ENCODE measurements at regions not wholly inside any gene's neighbourhood (a gene's known extent, or its start where the extent isn't known, plus 50 kb on each side); places are given as distances from the start of the nearest gene placed in this dataset.

DNA sequence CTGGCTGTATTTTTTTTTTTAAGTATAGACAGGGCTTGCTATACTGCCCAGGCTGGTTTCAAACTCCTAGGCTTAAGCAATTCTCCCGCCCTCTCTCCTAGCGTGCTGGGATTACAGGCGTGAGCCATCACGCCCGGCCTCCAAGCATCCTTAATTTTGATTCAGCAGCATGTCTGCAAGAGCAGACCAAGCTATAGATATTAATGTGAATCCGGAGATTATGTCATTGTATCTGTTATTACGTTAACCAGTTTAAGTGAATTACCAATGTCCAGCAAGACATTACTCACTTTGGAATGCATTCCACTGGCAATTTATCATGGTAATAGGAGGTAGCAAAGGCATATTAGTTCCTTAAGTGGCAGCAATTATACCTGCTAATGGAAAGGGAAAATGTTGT lies 179.7 kb downstream of the CHRM3 start:
- no peak for DNase-seq
- Histone ChIP-seq H3K27me3 (replicated peaks) (no peaks in the 10 kb centered on the region), H3K27ac (no peak overlapping the region), H3K4me3 (ENCODE audit: low read depth, low read length) (no peak overlapping the region), H3K36me3 (replicated peaks) (no peaks in the 10 kb centered on the region)
- TF ChIP-seq, protein P1, sequence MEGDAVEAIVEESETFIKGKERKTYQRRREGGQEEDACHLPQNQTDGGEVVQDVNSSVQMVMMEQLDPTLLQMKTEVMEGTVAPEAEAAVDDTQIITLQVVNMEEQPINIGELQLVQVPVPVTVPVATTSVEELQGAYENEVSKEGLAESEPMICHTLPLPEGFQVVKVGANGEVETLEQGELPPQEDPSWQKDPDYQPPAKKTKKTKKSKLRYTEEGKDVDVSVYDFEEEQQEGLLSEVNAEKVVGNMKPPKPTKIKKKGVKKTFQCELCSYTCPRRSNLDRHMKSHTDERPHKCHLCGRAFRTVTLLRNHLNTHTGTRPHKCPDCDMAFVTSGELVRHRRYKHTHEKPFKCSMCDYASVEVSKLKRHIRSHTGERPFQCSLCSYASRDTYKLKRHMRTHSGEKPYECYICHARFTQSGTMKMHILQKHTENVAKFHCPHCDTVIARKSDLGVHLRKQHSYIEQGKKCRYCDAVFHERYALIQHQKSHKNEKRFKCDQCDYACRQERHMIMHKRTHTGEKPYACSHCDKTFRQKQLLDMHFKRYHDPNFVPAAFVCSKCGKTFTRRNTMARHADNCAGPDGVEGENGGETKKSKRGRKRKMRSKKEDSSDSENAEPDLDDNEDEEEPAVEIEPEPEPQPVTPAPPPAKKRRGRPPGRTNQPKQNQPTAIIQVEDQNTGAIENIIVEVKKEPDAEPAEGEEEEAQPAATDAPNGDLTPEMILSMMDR (IDR thresholded peaks at IDR 0.05; ENCODE audit: low read depth, low read length, missing control alignments) = no peak
- in situ Hi-C loops (cut with HindIII; ENCODE audit: low pct_ligation_motif_present, low sequenced_read_pairs) = no loop called here

DNA sequence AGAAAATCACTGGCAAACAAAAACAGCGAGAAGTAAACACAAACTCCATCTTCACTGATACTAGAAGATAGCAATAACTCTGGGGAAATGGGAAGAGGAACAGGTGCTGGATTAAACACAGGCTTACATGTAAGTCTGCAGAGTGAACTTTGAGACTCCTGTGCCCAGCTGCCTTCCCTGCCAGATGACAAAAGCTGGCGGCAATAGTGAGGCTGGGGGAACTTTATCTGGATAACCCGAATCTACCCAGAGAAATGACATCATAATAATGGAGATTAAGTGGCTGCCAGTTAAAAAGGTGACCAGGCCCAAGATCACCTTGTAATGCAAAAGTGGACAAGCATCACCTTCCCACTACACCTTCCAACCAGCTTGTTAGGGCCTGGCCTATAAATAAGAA lies 184.5 kb downstream of the CHRM3 start:
- Histone ChIP-seq H3K36me3 (replicated peaks) (no peaks in the 10 kb centered on the region), H3K4me3 (ENCODE audit: low read depth, low read length) (no peak overlapping the region), H3K27me3 (replicated peaks) (no peaks in the 10 kb centered on the region), H3K27ac (no peak overlapping the region)
- DNase-seq = no peak
- TF ChIP-seq, protein P1 (IDR thresholded peaks at IDR 0.05; ENCODE audit: low read depth, low read length, missing control alignments) = no peak
- in situ Hi-C loops (cut with HindIII; ENCODE audit: low pct_ligation_motif_present, low sequenced_read_pairs) = no loop called here

DNA sequence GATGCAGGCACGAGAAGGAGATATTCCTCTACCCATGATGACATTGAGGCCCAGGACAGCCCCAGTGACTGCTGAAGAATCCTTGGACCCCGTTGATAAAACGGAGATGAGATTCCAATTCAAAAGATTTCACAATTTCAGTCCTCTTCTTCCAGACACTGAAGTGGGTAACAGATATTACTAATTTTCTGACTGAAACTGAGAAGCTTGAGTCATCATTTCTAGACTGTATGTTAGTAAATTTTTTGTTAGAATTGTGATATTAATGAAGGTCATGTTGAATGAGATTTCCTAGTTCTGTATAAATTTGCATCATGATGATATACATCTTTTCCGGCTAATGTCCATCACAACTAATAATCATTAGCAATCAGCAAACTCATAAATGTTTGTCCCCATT lies 185.8 kb downstream of the CHRM3 start:
- no peak overlapping the region for H3K27ac ChIP-seq
- H3K36me3 ChIP-seq (replicated peaks) = no peaks in the 10 kb centered on the region
- no peak for DNase-seq
- no peaks in the 10 kb centered on the region for H3K27me3 ChIP-seq (replicated peaks)
- TF ChIP-seq, protein P1 (IDR thresholded peaks at IDR 0.05; ENCODE audit: low read depth, low read length, missing control alignments) = no peak
- in situ Hi-C loops (cut with HindIII; ENCODE audit: low pct_ligation_motif_present, low sequenced_read_pairs) = no loop called here
- H3K4me3 ChIP-seq (ENCODE audit: low read depth, low read length) = no peak overlapping the region

DNA sequence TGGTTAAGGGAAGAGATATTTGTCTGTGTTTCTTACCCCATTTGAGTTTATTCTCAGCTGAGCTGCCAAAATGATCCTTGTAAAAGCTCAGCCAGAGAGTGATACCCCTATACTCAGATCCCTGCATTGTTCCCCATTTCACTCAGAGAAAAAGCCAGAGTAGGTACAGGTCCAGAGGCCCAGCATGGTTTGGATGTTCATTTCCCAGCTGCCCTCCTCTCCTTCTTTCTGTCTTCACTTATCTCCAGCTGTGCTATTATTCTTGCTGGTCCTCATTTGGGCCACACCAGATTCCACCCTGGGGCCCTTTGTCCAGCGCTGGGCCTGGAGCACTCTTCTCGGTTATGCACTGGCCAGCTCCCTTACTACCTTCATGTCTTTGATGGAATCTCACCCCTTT lies 187.7 kb downstream of the CHRM3 start:
- in situ Hi-C loops (cut with HindIII; ENCODE audit: low pct_ligation_motif_present, low sequenced_read_pairs) = no loop called here
- DNase-seq = no peak
- TF ChIP-seq, protein P1 (IDR thresholded peaks at IDR 0.05; ENCODE audit: low read depth, low read length, missing control alignments) = no peak
- Histone ChIP-seq H3K4me3 (ENCODE audit: low read depth, low read length) (no peak overlapping the region), H3K27me3 (replicated peaks) (no peaks in the 10 kb centered on the region), H3K36me3 (replicated peaks) (no peaks in the 10 kb centered on the region), H3K27ac (no peak overlapping the region)

GRCh38 chr1:239575113-239575512 lies 188.7 kb downstream of the CHRM3 start:
- Histone ChIP-seq H3K27ac (no peak overlapping the region), H3K27me3 (replicated peaks) (no peaks in the 10 kb centered on the region), H3K36me3 (replicated peaks) (no peaks in the 10 kb centered on the region), H3K4me3 (ENCODE audit: low read depth, low read length) (no peak overlapping the region)
- DNase-seq = no peak
- in situ Hi-C loops (cut with HindIII; ENCODE audit: low pct_ligation_motif_present, low sequenced_read_pairs) = no loop called here
- TF ChIP-seq, protein P1 (IDR thresholded peaks at IDR 0.05; ENCODE audit: low read depth, low read length, missing control alignments) = no peak

GRCh38 chr1:239583536-239583935 lies 197.2 kb downstream of the CHRM3 start:
- H3K27me3 ChIP-seq (replicated peaks) = no peaks in the 10 kb centered on the region
- in situ Hi-C loops (cut with HindIII; ENCODE audit: low pct_ligation_motif_present, low sequenced_read_pairs) = no loop called here
- no peak for DNase-seq
- H3K27ac ChIP-seq = no peak overlapping the region
- TF ChIP-seq, protein P1 (IDR thresholded peaks at IDR 0.05; ENCODE audit: low read depth, low read length, missing control alignments) = no peak
- H3K36me3 ChIP-seq (replicated peaks) = no peaks in the 10 kb centered on the region
- H3K4me3 ChIP-seq (ENCODE audit: low read depth, low read length) = no peak overlapping the region
